Spleen (tissue), 11 donors: ENCODE measurements at regions not wholly inside any gene's neighbourhood (a gene's known extent, or its start where the extent isn't known, plus 50 kb on each side); places are given as distances from the start of the nearest gene placed in this dataset.
"Not testable (repeated sequence)": the region's sequence is repeated elsewhere in the genome, so short reads cannot be mapped to it uniquely, and the experiment has no call there.

Source experiments
- DNase-seq: peaks from one replicate; pipeline ENCODE4 v3.0.0-alpha.2; 2020
- H3K27ac ChIP-seq, 8 donors: fragments of 200-600 bp; sonication (generic) in 7 of 8; 1 replicate in 4 of 8; 2 replicates in 4 of 8; pipeline versions ENCODE4 v1.5.0 to v1.8.0; 2016 to 2021; ENCODE audit warnings: inconsistent platforms in 4 of 8, mild to moderate bottlenecking in 4 of 8, moderate library complexity in 1 of 8
- H3K27me3 ChIP-seq, 7 donors: fragments of 200-600 bp; sonication (generic) in 6 of 7; replicated peaks in 1 of 7; 1 replicate in 4 of 7; 2 replicates in 3 of 7; pipeline versions ENCODE4 v1.5.0 to v1.8.0; 2016 to 2021; ENCODE audit warnings: inconsistent platforms in 3 of 7, mild to moderate bottlenecking in 1 of 7
- H3K36me3 ChIP-seq, 6 donors: fragments of 200-600 bp; sonication (generic) in 5 of 6; 1 replicate in 4 of 6; 2 replicates in 2 of 6; pipeline versions ENCODE4 v1.5.0 to v1.8.0; 2016 to 2021; ENCODE audit warnings: inconsistent platforms in 2 of 6
- H3K4me1 ChIP-seq, 6 donors: fragments of 200-600 bp; sonication (generic) in 5 of 6; 1 replicate in 3 of 6; 2 replicates in 3 of 6; pipeline versions ENCODE4 v1.5.0 to v1.8.0; 2016 to 2021; ENCODE audit warnings: inconsistent platforms in 3 of 6
- H3K4me3 ChIP-seq, 8 donors: fragments of 200-600 bp; sonication (generic) in 7 of 8; 1 replicate in 4 of 8; 2 replicates in 4 of 8; pipeline versions ENCODE4 v1.5.0 to v1.8.0; 2016 to 2021; ENCODE audit warnings: inconsistent platforms in 4 of 8, mild to moderate bottlenecking in 4 of 8, moderate library complexity in 2 of 8
- H3K9me3 ChIP-seq, 8 donors: fragments of 200-600 bp; sonication (generic) in 7 of 8; 1 replicate in 4 of 8; 2 replicates in 4 of 8; pipeline versions ENCODE4 v1.5.0 to v1.8.0; 2016 to 2021; ENCODE audit warnings: inconsistent platforms in 4 of 8
- CTCF ChIP-seq, 11 experiments: fragments of 200-600 bp in 7 of 11; fragments of 450-650 bp in 4 of 11; sonication (generic) in 4 of 11; IDR thresholded peaks in 8 of 11; conservative IDR thresholded peaks in 3 of 11; 1 replicate in 7 of 11; 2 replicates in 4 of 11; pipeline versions ENCODE4 v1.4.0 to v1.8.0; 2016 to 2021; ENCODE audit warnings: antibody characterized with exemption in 11 of 11, inconsistent platforms in 4 of 11, mild to moderate bottlenecking in 1 of 11
- POLR2A ChIP-seq, 3 donors: fragments of 450-650 bp; IDR thresholded peaks; one replicate each; pipeline ENCODE4 v1.5.1; 2017; ENCODE audit warnings: antibody characterized with exemption in 3 of 3, mild to moderate bottlenecking in 1 of 3
- POLR2AphosphoS5 ChIP-seq, 3 donors: sonication (generic); formaldehyde crosslinking; IDR thresholded peaks; one replicate each; pipeline ENCODE4 v1.5.1; 2017; ENCODE audit warnings: antibody characterized with exemption in 3 of 3
- WGBS, 5 donors: extraction: QIAGEN DNeasy Blood & Tissue Kit in 3 of 5; methylation state at CpG; one replicate each; pipeline versions ENCODE4 v1.1.5 to v1.1.7; 2013 to 2018; 5-methylcytosine and 5-hydroxymethylcytosine counted together
- intact Hi-C: fragments of 100-400 bp; cut with DNase I; formaldehyde crosslinking; loops from one replicate; pipeline ENCODE4 v1.15.0; 2023; ENCODE audit warnings: low total_unique reads
- donor health status: healthy with polysubstance abuse.
- donor health status: DM: no; HTN: no; CAD: no; lungs with moderate emphysema.
- donor health status: DM: no; HTN: no; CAD: no.
- donor health status: Bipolar disorder and iron deficiency.
- donor health status: healthy.
- donor health status: DM: no; HTN: no; CAD: no.
- donor health status: DM: yes; HTN: yes; CAD: no.

DNA sequence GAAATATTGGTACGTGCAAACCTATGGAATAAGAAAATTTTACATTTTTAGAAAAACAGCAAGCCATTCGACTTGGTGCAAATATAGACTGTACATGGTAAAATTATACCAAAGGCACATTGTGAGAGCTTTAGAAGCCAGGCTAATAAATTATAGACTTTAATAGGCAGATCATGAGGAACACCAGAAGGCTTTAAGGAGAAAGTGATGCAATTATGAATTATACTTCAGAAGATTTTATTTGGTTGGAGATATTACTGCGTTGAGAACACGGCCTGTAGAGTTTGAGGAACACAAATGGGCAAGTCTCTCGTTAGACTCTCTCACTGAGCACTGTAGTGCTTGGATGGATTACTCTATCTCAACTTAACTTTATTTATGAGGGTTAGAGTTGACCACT, 141.7 kb downstream of the MACC1 start:
- Histone ChIP-seq H3K4me3 (no peak overlapping the region), H3K27me3 (no peaks in the 10 kb centered on the region), H3K27ac (no peak overlapping the region), H3K4me1 (no peaks in the 10 kb centered on the region), H3K36me3 (no peaks in the 10 kb centered on the region), H3K9me3 (no peaks in the 10 kb centered on the region)
- WGBS, 5 donors: 82 to 96% (median 89%) methylated on average over 5 of the region's 5 CpGs
- intact Hi-C loops: no loop called here
- DNase-seq: no peak
- no peak for TF ChIP-seq POLR2AphosphoS5 (IDR thresholded peaks at IDR 0.05)
- TF ChIP-seq CTCF (IDR thresholded peaks at IDR 0.05 in 8 of 11, conservative IDR thresholded peaks at IDR 0.05 in 3 of 11): no peak
- TF ChIP-seq POLR2A (IDR thresholded peaks at IDR 0.05): no peak

- peaks cover 0 to 12% (median 3%) of the 10 kb centered on the region in 8 donors for H3K9me3 ChIP-seq
- WGBS, 5 donors: 65 to 85% (median 82%) methylated on average over 4 to 5 of the region's 5 CpGs
- H3K27me3 ChIP-seq, H3K27ac ChIP-seq, H3K36me3 ChIP-seq, H3K4me3 ChIP-seq, DNase-seq, H3K4me1 ChIP-seq, intact Hi-C loops: not testable (repeated sequence)
Measured at GRCh38 chr7:20068004-20068403, 149.2 kb downstream of the MACC1 start.

DNA sequence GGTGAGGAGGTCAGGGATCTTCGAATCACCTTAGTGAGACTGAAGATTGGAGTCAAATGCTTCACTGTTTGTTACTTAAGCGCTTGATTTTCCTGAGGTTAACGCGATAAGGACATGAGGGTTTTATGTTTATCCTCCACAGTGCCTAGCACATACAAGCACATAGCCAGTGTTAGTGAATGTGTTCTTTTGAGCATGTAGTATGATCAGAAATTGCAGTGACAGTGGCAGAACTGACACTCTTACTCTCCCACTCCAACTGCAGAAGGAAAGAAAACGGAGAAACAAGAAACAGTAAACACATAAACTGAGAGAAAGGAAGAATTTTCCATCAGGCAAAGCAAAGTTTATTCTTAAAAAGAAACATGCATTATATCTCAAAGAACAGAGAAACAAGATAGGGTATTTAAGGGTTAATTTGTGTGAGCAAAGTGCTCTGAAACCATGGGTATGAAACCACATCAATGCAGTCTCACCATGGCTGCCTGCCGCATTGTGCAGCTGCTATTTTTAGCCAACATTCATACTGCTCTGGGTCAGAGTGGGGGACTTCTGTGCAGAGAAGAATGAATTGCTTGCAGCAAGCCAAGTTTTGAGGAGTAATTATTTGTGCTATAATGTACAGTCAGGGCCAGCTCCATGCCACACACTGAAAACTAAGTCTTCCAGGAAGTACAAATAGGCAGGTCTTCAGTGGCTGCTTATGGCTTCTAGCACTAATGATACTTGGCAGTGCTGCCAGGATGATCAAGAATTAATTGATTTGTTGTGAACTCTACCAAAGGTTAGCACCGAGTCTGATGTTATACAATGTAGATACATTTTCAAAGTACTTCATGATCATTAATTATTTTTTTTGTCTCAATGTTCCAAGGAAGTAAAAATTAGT, 152.0 kb downstream of the MACC1 start:
- WGBS, 5 donors: 52 to 68% (median 56%) methylated on average over 7 of the region's 7 CpGs
- DNase-seq: no peak
- Histone ChIP-seq H3K27me3 (no peaks in the 10 kb centered on the region), H3K4me3 (no peak overlapping the region), H3K27ac (no peak overlapping the region), H3K4me1 (peaks cover 0 to 6% (median 0%) of the 10 kb centered on the region in 6 donors), H3K9me3 (peaks cover 0 to 20% (median 11%) of the 10 kb centered on the region in 8 donors), H3K36me3 (no peaks in the 10 kb centered on the region)
- TF ChIP-seq POLR2AphosphoS5 (IDR thresholded peaks at IDR 0.05) (no peak), POLR2A (IDR thresholded peaks at IDR 0.05) (no peak), CTCF (IDR thresholded peaks at IDR 0.05 in 8 of 11, conservative IDR thresholded peaks at IDR 0.05 in 3 of 11) (no peak)
- intact Hi-C loops: no loop called here

- H3K9me3 ChIP-seq: peaks cover 0 to 20% (median 11%) of the 10 kb centered on the region in 8 donors
- TF ChIP-seq CTCF (IDR thresholded peaks at IDR 0.05 in 8 of 11, conservative IDR thresholded peaks at IDR 0.05 in 3 of 11) (no peak), POLR2A (IDR thresholded peaks at IDR 0.05) (no peak), POLR2AphosphoS5 (IDR thresholded peaks at IDR 0.05) (no peak)
- no peaks in the 10 kb centered on the region for H3K27me3 ChIP-seq
- intact Hi-C loops: no loop called here
- peaks cover 0 to 6% (median 0%) of the 10 kb centered on the region in 6 donors for H3K4me1 ChIP-seq
- H3K36me3 ChIP-seq: no peaks in the 10 kb centered on the region
- no peak overlapping the region for H3K27ac ChIP-seq
- DNase-seq: no peak
- no peak overlapping the region for H3K4me3 ChIP-seq
- 76 to 87% (median 83%) methylated on average over 5 of the region's 5 CpGs for WGBS, 5 donors
Measured at GRCh38 chr7:20064181-20064970, 152.8 kb downstream of the MACC1 start.
